ENCODE measurements at regions not wholly inside any gene's neighbourhood (a gene's known extent, or its start where the extent isn't known, plus 50 kb on each side); places are given as distances from the start of the nearest gene placed in this dataset.

DNA sequence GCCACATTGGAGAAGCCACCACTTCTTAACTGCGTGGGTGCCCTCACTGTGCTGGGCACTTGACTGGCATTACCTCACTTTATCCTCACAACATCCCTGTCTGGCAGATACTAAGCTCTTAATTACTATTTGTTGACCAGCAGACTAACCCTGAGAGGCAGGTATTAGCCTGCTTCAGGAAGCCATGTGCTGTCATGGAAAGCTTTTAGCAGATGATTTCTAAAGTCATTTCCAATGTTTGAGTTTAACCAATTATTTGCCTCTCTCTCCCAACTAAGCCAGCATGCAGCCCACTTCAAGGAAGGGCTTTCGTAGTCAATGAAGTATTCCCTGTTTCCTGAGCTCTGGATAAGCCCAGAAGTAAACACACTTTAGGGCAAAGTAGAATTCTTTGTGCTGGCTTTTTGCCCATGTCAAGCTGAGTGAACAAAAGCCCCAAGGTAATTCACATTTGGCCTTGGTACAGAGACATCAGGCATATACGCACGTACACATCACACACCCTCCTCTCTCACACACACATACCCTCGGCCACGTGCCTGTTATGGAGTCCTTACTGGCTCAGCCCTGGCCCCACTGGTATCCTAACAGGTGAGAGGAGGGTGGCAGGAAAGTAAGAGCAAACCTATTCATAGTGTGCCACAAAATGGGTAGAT is 108.6 kb downstream of the C1D start:
- TF ChIP-seq EZH2 (IDR thresholded peaks at IDR 0.05; ENCODE audit: borderline replicate concordance, low read depth, low read length, poor library complexity, severe bottlenecking): no peak
- TF ChIP-seq, protein P1, sequence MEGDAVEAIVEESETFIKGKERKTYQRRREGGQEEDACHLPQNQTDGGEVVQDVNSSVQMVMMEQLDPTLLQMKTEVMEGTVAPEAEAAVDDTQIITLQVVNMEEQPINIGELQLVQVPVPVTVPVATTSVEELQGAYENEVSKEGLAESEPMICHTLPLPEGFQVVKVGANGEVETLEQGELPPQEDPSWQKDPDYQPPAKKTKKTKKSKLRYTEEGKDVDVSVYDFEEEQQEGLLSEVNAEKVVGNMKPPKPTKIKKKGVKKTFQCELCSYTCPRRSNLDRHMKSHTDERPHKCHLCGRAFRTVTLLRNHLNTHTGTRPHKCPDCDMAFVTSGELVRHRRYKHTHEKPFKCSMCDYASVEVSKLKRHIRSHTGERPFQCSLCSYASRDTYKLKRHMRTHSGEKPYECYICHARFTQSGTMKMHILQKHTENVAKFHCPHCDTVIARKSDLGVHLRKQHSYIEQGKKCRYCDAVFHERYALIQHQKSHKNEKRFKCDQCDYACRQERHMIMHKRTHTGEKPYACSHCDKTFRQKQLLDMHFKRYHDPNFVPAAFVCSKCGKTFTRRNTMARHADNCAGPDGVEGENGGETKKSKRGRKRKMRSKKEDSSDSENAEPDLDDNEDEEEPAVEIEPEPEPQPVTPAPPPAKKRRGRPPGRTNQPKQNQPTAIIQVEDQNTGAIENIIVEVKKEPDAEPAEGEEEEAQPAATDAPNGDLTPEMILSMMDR (conservative IDR thresholded peaks at IDR 0.05; ENCODE audit: low read depth, low read length): no peak
